ENCODE measurements at regions not wholly inside any gene's neighbourhood (a gene's known extent, or its start where the extent isn't known, plus 50 kb on each side); places are given as distances from the start of the nearest gene placed in this dataset.

- no peak overlapping the region for H3K9ac ChIP-seq (ENCODE audit: low read depth, low read length)
- peaks cover 55% of the 10 kb centered on the region for H3K9me3 ChIP-seq (ENCODE audit: insufficient read depth, low read depth, low read length)
- 94% methylated on average over 2 of the region's 2 CpGs for WGBS
- H3K36me3 ChIP-seq (ENCODE audit: insufficient read depth, low read length): no peaks in the 10 kb centered on the region
- no peak overlapping the region for H3K4me3 ChIP-seq (ENCODE audit: low read length)
- no peaks in the 10 kb centered on the region for H3K4me1 ChIP-seq (ENCODE audit: insufficient read depth, low read length)
- no peaks in the 10 kb centered on the region for H3K27me3 ChIP-seq (ENCODE audit: insufficient read depth, low read length)
- H3K27ac ChIP-seq (ENCODE audit: low read depth, low read length): no peak overlapping the region
Measured at GRCh38 chr15:24733659-24734058, 58.1 kb downstream of the NPAP1 start.

GRCh38 chr15:24734396-24734795 is 58.8 kb downstream of the NPAP1 start:
- 59% methylated on average over 1 of the region's 1 CpG for WGBS

GRCh38 chr15:24745290-24745689 is 69.7 kb downstream of the NPAP1 start:
- Histone ChIP-seq H3K9me3 (ENCODE audit: insufficient read depth, low read depth, low read length) (peaks cover 72% of the 10 kb centered on the region), H3K27me3 (ENCODE audit: insufficient read depth, low read length) (no peaks in the 10 kb centered on the region), H3K4me1 (ENCODE audit: insufficient read depth, low read length) (no peaks in the 10 kb centered on the region), H3K36me3 (ENCODE audit: insufficient read depth, low read length) (no peaks in the 10 kb centered on the region), H3K9ac (ENCODE audit: low read depth, low read length) (no peak overlapping the region), H3K27ac (ENCODE audit: low read depth, low read length) (no peak overlapping the region), H3K4me3 (ENCODE audit: low read length) (no peak overlapping the region)

More at GRCh38 chr15:24734396-24734795, 58.8 kb downstream of the NPAP1 start:
- Histone ChIP-seq H3K9me3 (ENCODE audit: insufficient read depth, low read depth, low read length) (peaks cover 54% of the 10 kb centered on the region), H3K4me1 (ENCODE audit: insufficient read depth, low read length) (no peaks in the 10 kb centered on the region), H3K27ac (ENCODE audit: low read depth, low read length) (no peak overlapping the region), H3K27me3 (ENCODE audit: insufficient read depth, low read length) (no peaks in the 10 kb centered on the region), H3K4me3 (ENCODE audit: low read length) (no peak overlapping the region), H3K9ac (ENCODE audit: low read depth, low read length) (no peak overlapping the region), H3K36me3 (ENCODE audit: insufficient read depth, low read length) (no peaks in the 10 kb centered on the region)

- H3K9me3 ChIP-seq (ENCODE audit: insufficient read depth, low read depth, low read length): peaks cover 73% of the 10 kb centered on the region
- no peaks in the 10 kb centered on the region for H3K4me1 ChIP-seq (ENCODE audit: insufficient read depth, low read length)
- no peak overlapping the region for H3K27ac ChIP-seq (ENCODE audit: low read depth, low read length)
- no peaks in the 10 kb centered on the region for H3K27me3 ChIP-seq (ENCODE audit: insufficient read depth, low read length)
- no peak overlapping the region for H3K9ac ChIP-seq (ENCODE audit: low read depth, low read length)
- H3K4me3 ChIP-seq (ENCODE audit: low read length): no peak overlapping the region
- H3K36me3 ChIP-seq (ENCODE audit: insufficient read depth, low read length): no peaks in the 10 kb centered on the region
Measured at GRCh38 chr15:24746094-24746493, 70.5 kb downstream of the NPAP1 start.

- H3K36me3 ChIP-seq (ENCODE audit: insufficient read depth, low read length): no peaks in the 10 kb centered on the region
- peaks cover 75% of the 10 kb centered on the region for H3K9me3 ChIP-seq (ENCODE audit: insufficient read depth, low read depth, low read length)
- H3K4me3 ChIP-seq (ENCODE audit: low read length): no peak overlapping the region
- no peak overlapping the region for H3K27ac ChIP-seq (ENCODE audit: low read depth, low read length)
- WGBS: 89% methylated on average over 10 of the region's 10 CpGs
- no peaks in the 10 kb centered on the region for H3K27me3 ChIP-seq (ENCODE audit: insufficient read depth, low read length)
- H3K4me1 ChIP-seq (ENCODE audit: insufficient read depth, low read length): no peaks in the 10 kb centered on the region
- H3K9ac ChIP-seq (ENCODE audit: low read depth, low read length): no peak overlapping the region
Measured at GRCh38 chr15:24747376-24747775, 71.8 kb downstream of the NPAP1 start.

GRCh38 chr15:24748812-24749439 is 73.4 kb downstream of the NPAP1 start:
- H3K27me3 ChIP-seq (ENCODE audit: insufficient read depth, low read length): no peaks in the 10 kb centered on the region
- no peak overlapping the region for H3K4me3 ChIP-seq (ENCODE audit: low read length)
- no peak overlapping the region for H3K27ac ChIP-seq (ENCODE audit: low read depth, low read length)
- peaks cover 73% of the 10 kb centered on the region for H3K9me3 ChIP-seq (ENCODE audit: insufficient read depth, low read depth, low read length)
- no peaks in the 10 kb centered on the region for H3K36me3 ChIP-seq (ENCODE audit: insufficient read depth, low read length)
- H3K9ac ChIP-seq (ENCODE audit: low read depth, low read length): no peak overlapping the region
- H3K4me1 ChIP-seq (ENCODE audit: insufficient read depth, low read length): peaks cover 6% of the 10 kb centered on the region
- 94% methylated on average over 4 of the region's 4 CpGs for WGBS

- no peak overlapping the region for H3K27ac ChIP-seq (ENCODE audit: low read depth, low read length)
- H3K4me1 ChIP-seq (ENCODE audit: insufficient read depth, low read length): peaks cover 16% of the 10 kb centered on the region
- no peak overlapping the region for H3K4me3 ChIP-seq (ENCODE audit: low read length)
- H3K27me3 ChIP-seq (ENCODE audit: insufficient read depth, low read length): no peaks in the 10 kb centered on the region
- WGBS: 56% methylated on average over 2 of the region's 3 CpGs
- H3K9me3 ChIP-seq (ENCODE audit: insufficient read depth, low read depth, low read length): peaks cover 69% of the 10 kb centered on the region
- H3K9ac ChIP-seq (ENCODE audit: low read depth, low read length): no peak overlapping the region
- no peaks in the 10 kb centered on the region for H3K36me3 ChIP-seq (ENCODE audit: insufficient read depth, low read length)
Measured at GRCh38 chr15:24752354-24752753, 76.8 kb downstream of the NPAP1 start.

- Histone ChIP-seq H3K4me1 (ENCODE audit: insufficient read depth, low read length) (peaks cover 16% of the 10 kb centered on the region), H3K27me3 (ENCODE audit: insufficient read depth, low read length) (no peaks in the 10 kb centered on the region), H3K27ac (ENCODE audit: low read depth, low read length) (no peak overlapping the region), H3K36me3 (ENCODE audit: insufficient read depth, low read length) (no peaks in the 10 kb centered on the region), H3K9me3 (ENCODE audit: insufficient read depth, low read depth, low read length) (peaks cover 60% of the 10 kb centered on the region), H3K4me3 (ENCODE audit: low read length) (no peak overlapping the region), H3K9ac (ENCODE audit: low read depth, low read length) (no peak overlapping the region)
- WGBS: 69% methylated on average over 5 of the region's 5 CpGs
Measured at GRCh38 chr15:24756101-24756500, 80.5 kb downstream of the NPAP1 start.

- Histone ChIP-seq H3K9ac (ENCODE audit: low read depth, low read length) (no peak overlapping the region), H3K27ac (ENCODE audit: low read depth, low read length) (no peak overlapping the region), H3K4me3 (ENCODE audit: low read length) (no peak overlapping the region), H3K27me3 (ENCODE audit: insufficient read depth, low read length) (no peaks in the 10 kb centered on the region), H3K36me3 (ENCODE audit: insufficient read depth, low read length) (no peaks in the 10 kb centered on the region), H3K4me1 (ENCODE audit: insufficient read depth, low read length) (peaks cover 8% of the 10 kb centered on the region; the same call in 1 of the 2 replicates), H3K9me3 (ENCODE audit: insufficient read depth, low read depth, low read length) (peaks cover 48% of the 10 kb centered on the region)
- WGBS: 84% methylated on average over 7 of the region's 7 CpGs
Measured at GRCh38 chr15:24760066-24760465, 84.5 kb downstream of the NPAP1 start.

- Histone ChIP-seq H3K27me3 (ENCODE audit: insufficient read depth, low read length) (no peaks in the 10 kb centered on the region), H3K4me1 (ENCODE audit: insufficient read depth, low read length) (no peaks in the 10 kb centered on the region; the same call in 1 of the 2 replicates), H3K4me3 (ENCODE audit: low read length) (no peak overlapping the region), H3K36me3 (ENCODE audit: insufficient read depth, low read length) (no peaks in the 10 kb centered on the region), H3K9me3 (ENCODE audit: insufficient read depth, low read depth, low read length) (peaks cover 54% of the 10 kb centered on the region), H3K9ac (ENCODE audit: low read depth, low read length) (no peak overlapping the region), H3K27ac (ENCODE audit: low read depth, low read length) (no peak overlapping the region)
- 91% methylated on average over 4 of the region's 5 CpGs for WGBS
Measured at GRCh38 chr15:24761704-24762302, 86.2 kb downstream of the NPAP1 start.

- Histone ChIP-seq H3K27ac (ENCODE audit: low read depth, low read length) (no peak overlapping the region), H3K9me3 (ENCODE audit: insufficient read depth, low read depth, low read length) (peaks cover 45% of the 10 kb centered on the region), H3K4me3 (ENCODE audit: low read length) (no peak overlapping the region), H3K4me1 (ENCODE audit: insufficient read depth, low read length) (no peaks in the 10 kb centered on the region; the same call in 1 of the 2 replicates), H3K36me3 (ENCODE audit: insufficient read depth, low read length) (no peaks in the 10 kb centered on the region), H3K27me3 (ENCODE audit: insufficient read depth, low read length) (no peaks in the 10 kb centered on the region), H3K9ac (ENCODE audit: low read depth, low read length) (no peak overlapping the region)
- 74% methylated on average over 4 of the region's 4 CpGs for WGBS
Measured at GRCh38 chr15:24763891-24764290, 88.3 kb downstream of the NPAP1 start.
